Right forelimb (tissue), 1 donor: ENCODE measurements at regions not wholly inside any gene's neighbourhood (a gene's known extent, or its start where the extent isn't known, plus 50 kb on each side); places are given as distances from the start of the nearest gene placed in this dataset.

Source experiments
- DNase-seq: peaks from one replicate; pipeline ENCODE4 v3.0.0-alpha.2; 2018

GRCh38 chr9:7980691-7981289 is 181.2 kb upstream of the DMAC1 start:
- DNase-seq: no peak

DNA sequence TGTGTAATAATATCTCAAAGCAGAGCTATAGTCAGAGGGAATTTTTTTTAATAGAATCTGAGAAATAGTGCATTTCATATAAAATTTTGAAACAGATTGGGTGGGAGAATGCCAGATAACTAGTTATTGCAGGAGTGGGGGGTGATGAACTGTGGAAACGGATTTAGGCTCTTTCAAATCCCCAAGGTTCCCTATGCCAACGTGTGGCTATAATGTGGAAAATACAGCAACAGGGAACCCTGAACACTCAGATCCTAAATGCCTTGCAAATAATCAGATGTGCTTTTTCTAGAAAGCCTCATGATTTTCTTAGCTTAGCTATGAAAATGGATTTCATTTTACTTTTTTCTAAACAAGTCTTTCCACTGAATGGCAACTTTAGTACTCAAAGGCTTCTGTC is 180.5 kb upstream of the DMAC1 start:
- no peak for DNase-seq

- no peak for DNase-seq
Measured at GRCh38 chr9:7979611-7980010, 180.0 kb upstream of the DMAC1 start.

GRCh38 chr9:7977586-7977985 is 178.0 kb upstream of the DMAC1 start:
- no peak for DNase-seq

- DNase-seq: no peak
Measured at GRCh38 chr9:7976856-7977255, 177.3 kb upstream of the DMAC1 start.

- no peak for DNase-seq
Measured at GRCh38 chr9:7976167-7976755, 176.7 kb upstream of the DMAC1 start.

DNA sequence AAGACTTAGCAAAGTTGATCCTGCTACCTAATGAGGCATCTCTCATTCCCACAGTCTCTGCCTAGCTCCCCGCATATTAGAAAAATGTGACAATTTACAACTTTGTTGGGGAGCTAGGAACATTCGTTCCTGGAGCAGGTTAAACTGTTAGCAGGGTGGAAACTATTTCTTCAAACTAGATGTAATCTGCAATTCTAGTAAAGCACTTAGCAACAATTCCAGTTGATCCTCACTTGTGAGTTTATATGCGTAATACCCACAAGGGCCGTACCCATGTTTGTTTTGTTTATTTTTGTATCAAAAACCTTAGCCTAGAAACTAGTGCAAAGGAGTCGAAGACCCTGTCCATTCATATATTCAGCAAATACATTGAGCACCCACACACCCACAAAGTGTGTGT is 175.8 kb upstream of the DMAC1 start:
- no peak for DNase-seq

DNA sequence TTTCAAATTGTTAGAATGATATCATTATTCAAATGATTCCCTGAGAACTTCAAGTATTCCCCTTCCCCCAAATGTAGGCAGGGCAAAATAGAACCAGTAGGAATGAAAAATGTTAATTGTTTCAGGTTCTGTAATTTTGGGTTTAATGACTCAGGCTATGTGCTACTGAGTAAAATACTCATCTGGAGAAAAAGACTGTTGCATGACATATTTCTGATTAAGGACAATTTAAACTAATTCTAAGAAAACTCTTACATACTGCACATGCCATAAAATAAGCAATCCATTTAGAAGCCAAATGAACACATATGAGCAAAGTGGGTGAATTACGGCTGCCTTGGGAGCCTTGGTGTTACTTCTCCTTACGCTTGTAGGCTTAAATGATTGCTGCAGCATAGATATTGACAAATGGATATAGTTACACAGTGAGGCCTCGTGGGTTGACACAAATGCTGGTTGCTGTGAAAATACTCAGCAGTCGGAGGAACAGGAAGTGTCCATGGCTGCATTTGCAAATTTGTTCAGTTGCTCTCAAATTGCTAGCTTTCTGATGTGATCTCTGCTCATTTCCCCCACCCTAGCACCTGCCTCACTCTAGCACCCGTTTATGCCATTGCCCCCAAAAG is 174.9 kb upstream of the DMAC1 start:
- no peak for DNase-seq

DNA sequence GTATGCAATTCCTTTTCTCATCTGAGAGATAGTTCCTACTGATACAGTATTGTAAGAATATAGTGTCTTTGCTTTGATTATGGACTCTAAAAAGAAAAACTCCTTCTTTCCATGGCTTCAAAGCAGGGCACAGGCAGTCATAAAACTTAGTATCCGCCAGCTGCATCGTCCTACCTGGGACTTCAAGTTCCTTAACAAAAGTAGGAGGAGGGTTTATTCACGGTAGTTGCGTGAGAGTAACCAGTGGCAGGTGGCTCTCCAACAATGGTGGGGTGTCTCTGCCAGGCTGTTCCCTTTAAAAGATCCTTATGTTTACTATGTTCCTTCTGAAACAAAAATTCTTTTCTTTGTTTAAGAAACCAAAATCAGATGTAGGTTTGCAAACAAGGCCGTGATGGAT is 173.5 kb upstream of the DMAC1 start:
- no peak for DNase-seq

- DNase-seq: peak; percentile 50
Measured at GRCh38 chr9:7970681-7971330, 171.2 kb upstream of the DMAC1 start.

DNA sequence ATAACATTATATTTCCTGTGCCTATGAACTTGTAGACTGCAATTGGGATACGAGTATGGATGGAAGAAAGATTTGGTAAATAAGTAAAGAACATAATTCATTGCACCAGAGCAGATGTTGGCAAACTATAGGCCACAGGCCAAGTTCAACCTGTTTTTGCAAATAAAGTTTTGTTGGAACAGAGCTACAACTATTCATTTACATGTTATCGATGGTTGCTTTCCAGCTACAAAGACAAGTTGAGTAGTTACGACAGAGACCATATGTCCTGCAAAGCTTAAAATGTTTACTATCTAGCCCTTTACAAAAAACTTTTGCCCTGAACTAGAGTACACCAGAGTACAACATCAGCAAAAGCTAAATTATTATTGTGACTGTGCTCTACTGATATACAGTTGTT is 169.1 kb upstream of the DMAC1 start:
- no peak for DNase-seq

GRCh38 chr9:7967851-7968250 is 168.3 kb upstream of the DMAC1 start:
- DNase-seq: no peak

- DNase-seq: no peak
Measured at GRCh38 chr9:7967093-7967827, 167.7 kb upstream of the DMAC1 start.

DNA sequence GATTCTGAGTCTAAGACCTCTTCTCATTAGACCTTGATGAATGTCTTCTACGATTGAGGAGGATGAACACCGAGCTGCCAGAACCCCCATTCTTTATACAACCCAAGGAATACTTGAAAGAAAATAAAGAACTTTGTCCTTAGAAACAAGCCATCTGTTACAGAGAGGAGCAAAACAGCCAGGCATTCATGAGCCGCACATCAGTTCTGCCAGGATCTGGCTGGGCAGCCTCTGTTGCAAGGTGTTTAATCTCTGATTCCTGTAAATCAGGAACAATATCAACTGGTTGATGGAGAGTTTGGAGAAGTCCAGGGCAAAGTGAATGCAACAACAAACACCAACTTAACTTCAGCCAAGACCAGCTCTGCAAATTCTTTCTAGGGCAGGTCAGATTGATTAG is 165.5 kb upstream of the DMAC1 start:
- no peak for DNase-seq

- DNase-seq: no peak
Measured at GRCh38 chr9:7963026-7963425, 163.4 kb upstream of the DMAC1 start.

GRCh38 chr9:7961076-7961475 is 161.5 kb upstream of the DMAC1 start:
- no peak for DNase-seq

- no peak for DNase-seq
Measured at GRCh38 chr9:7960320-7961050, 160.9 kb upstream of the DMAC1 start.

- DNase-seq: no peak
Measured at GRCh38 chr9:7957803-7958202, 158.2 kb upstream of the DMAC1 start.

DNA sequence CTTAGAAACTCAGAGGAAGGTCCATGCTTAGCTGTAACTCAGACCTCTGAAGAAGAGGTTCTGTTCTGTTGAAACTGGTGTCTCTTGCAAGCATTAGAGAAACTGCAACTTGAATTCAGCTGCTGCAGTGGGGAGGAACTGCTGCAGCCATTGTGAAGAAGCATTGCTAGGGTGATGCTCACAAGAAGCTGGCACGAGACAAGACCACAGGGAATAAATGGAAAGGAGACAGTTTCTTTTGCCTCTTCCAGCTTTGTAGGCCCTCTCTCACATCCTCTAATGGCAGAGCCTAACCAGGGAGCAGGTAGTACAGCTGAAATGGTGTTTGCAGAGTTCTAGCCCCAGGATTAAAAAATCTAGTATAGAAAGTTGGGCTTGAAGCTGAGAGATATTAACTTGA is 148.0 kb upstream of the DMAC1 start:
- no peak for DNase-seq

DNA sequence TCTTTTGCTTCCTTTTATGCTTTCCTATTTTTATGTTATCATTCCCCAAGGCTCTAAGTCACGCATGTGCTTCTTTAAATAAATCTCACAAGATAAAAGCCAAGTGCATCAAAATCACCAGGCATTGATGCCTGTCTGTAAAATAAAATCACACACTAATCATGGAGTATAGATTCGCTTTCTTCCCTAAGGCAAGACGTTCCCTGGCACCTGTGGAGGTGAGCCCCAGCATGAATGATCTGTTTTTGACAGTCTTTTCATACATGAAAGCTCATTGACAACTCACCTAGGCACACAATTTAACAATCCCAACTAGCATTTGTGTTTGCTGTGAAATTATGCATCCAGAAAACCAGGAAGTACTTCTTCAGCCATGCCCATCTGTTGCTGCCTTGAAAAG is 146.9 kb upstream of the DMAC1 start:
- DNase-seq: no peak

DNA sequence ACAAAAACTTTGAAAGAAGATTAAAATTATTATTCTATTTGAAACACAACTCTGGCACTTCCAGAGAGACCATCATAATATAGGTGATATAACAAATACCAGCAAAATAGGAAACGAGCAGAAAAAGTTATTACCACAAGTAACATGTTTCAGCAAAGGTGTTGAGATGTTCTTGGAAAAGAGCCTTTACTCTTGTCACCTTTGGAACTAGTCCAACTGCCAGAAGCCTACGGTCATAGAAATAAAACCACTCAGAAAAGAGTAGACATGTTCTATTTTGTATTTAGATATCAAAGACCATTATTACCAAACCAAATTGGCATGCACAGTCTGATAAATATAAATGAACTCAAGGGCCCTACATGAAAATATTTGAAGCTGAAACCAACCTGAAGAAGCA is 145.0 kb upstream of the DMAC1 start:
- DNase-seq: no peak

DNA sequence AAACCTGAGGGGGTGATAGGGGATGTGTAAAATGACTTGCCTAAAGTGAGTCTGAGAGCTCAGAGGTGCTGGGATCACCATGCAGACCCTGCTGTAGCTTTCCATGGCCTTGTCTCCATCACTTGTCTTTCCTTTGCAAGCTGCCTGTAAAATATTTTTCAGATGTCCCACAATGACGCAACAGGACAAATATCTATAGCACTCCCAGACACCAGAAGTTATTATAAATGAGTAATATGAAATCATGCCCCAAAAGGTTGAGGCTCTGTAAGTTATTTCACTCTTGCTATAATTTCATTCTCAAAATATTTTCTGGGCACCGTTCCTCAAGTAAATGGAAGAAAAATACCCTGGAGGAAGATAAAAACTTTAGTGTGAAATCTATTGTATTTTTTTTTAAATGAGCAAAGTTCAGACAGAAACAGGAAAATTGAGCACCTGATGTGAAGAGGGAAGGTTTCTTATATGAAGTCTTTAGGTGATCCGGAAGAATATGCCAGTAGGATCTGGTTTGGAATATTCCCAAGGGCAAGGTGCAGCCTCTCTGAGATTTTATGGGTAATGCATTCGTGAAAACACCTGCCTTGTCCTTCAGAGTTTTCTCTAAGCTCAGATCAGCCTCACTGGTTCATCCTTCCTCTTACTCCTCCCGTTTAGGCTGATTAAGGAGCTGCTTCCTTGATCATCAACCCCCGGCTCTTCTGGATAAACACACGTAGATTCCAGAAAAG is 138.3 kb upstream of the DMAC1 start:
- DNase-seq: no peak
